GM12865 (cell line): ENCODE measurements at regions not wholly inside any gene's neighbourhood (a gene's known extent, or its start where the extent isn't known, plus 50 kb on each side); places are given as distances from the start of the nearest gene placed in this dataset.

Experiments
- DNase-seq: peaks from one replicate; pipeline ENCODE4 v3.0.0; 2010; ENCODE audit warnings: low read depth
- H3K4me3 ChIP-seq: 2 replicates; pipeline ENCODE4 v1.5.1; 2011; ENCODE audit warnings: mild to moderate bottlenecking, low read depth, low read length, control low read depth
- CTCF ChIP-seq: IDR thresholded peaks from 2 replicates; pipeline ENCODE4 v1.5.1; 2011; ENCODE audit warnings: low read length, control low read depth, low read depth, inconsistent platforms; ENCODE audit not compliant: insufficient read depth; ENCODE audit errors: missing control alignments

GRCh38 chr2:236684504-236685256, 115.1 kb downstream of the ACKR3 start:
- H3K4me3 ChIP-seq, result no peak overlapping the region
- no peak for TF ChIP-seq CTCF
- DNase-seq, result no peak

GRCh38 chr2:236685361-236685760, 115.7 kb downstream of the ACKR3 start:
- H3K4me3 ChIP-seq, result no peak overlapping the region
- no peak for TF ChIP-seq CTCF
- no peak for DNase-seq

DNA sequence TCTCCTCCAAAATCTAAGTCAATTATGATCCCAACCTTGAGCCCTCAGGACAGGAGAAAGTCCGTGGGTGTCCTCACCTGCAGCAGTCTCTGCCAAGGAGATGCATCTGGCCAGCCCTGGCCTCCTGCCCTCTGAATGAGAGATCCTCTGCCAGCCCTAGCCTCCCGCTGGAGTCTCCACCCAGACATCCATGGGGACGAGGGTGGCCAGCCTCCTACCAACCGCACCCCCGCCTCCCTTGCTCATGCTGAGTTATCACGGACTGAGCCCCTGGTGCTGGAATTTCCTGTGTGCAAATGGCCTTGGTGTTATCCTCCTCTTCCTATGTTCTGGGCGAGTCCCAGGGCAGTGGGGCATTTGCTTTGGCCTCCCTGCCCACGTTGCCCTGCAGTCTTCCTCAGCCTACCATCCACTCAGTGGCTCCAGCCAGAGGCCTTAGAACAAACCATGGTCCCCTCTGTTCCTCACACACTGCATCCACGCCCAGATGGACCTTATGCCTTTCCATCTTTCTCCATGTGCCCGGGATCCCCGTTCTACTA, 116.4 kb downstream of the ACKR3 start:
- TF ChIP-seq CTCF, result no peak

GRCh38 chr2:236686561-236686960, 116.9 kb downstream of the ACKR3 start:
- no peak for DNase-seq
- H3K4me3 ChIP-seq, result no peak overlapping the region
- no peak for TF ChIP-seq CTCF

More for the DNA sequence above, 116.4 kb downstream of the ACKR3 start:
- H3K4me3 ChIP-seq, result no peak overlapping the region
- no peak for DNase-seq

- no peak overlapping the region for H3K4me3 ChIP-seq
- DNase-seq, result no peak
- no peak for TF ChIP-seq CTCF
Observed at GRCh38 chr2:236687296-236687965, 117.8 kb downstream of the ACKR3 start.

DNA sequence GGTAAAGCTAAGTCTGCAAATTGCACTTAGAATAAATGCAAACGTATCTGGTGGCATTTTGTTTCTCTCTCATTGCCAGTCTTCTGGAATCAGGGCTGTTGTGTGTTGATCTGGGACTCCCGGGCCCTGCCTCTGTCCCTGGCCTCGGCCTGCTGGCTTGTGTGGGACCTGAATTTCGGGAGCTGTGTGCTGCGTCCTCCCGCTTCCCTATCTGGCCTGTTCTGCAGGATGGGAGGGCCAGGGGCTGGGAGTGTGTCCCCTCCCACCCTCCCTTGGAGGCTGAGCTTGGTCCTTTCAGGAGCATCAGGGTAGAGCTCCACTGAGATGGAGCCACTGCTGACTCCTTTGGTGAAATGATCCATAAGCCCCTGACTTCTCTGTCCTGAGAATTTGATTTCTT, 118.5 kb downstream of the ACKR3 start:
- no peak for TF ChIP-seq CTCF
- no peak for DNase-seq
- H3K4me3 ChIP-seq, result no peak overlapping the region
